Colonic mucosa (tissue), 4 donors: ENCODE measurements at regions not wholly inside any gene's neighbourhood (a gene's known extent, or its start where the extent isn't known, plus 50 kb on each side); places are given as distances from the start of the nearest gene placed in this dataset.

Source experiments
- DNase-seq: peaks from one replicate; pipeline ENCODE4 v3.0.0-alpha.2; 2020
- H3K27ac ChIP-seq: fragments of 200-600 bp; one replicate; pipeline ENCODE4 v1.8.0; 2021
- H3K27me3 ChIP-seq: fragments of 200-600 bp; one replicate; pipeline ENCODE4 v1.8.0; 2021
- H3K36me3 ChIP-seq: fragments of 200-600 bp; one replicate; pipeline ENCODE4 v1.8.0; 2021
- H3K4me1 ChIP-seq: fragments of 200-600 bp; one replicate; pipeline ENCODE4 v1.8.0; 2021; ENCODE audit warnings: mild to moderate bottlenecking
- H3K4me3 ChIP-seq: fragments of 200-600 bp; one replicate; pipeline ENCODE4 v1.8.0; 2021
- H3K9ac ChIP-seq, 2 donors: one replicate each; pipeline ENCODE4 v1.7.0; 2013; ENCODE audit warnings: control low read depth in 2 of 2, low read depth in 2 of 2, low read length in 2 of 2
- H3K9me3 ChIP-seq: fragments of 200-600 bp; one replicate; pipeline ENCODE4 v1.8.0; 2021
- intact Hi-C: fragments of 100-400 bp; cut with DNase I; formaldehyde crosslinking; loops from one replicate; pipeline ENCODE4 v1.14.1; 2022
- TF ChIP-seq, protein P1 (sequence below): fragments of 200-600 bp; IDR thresholded peaks from one replicate; pipeline ENCODE4 v1.8.0; 2022; ENCODE audit warnings: antibody characterized with exemption, mild to moderate bottlenecking
- donor health status: healthy.
- donor health status: DM: no; HTN: no; CAD: no.
- donor health status: DM: no; HTN: no; CAD: no.

DNA sequence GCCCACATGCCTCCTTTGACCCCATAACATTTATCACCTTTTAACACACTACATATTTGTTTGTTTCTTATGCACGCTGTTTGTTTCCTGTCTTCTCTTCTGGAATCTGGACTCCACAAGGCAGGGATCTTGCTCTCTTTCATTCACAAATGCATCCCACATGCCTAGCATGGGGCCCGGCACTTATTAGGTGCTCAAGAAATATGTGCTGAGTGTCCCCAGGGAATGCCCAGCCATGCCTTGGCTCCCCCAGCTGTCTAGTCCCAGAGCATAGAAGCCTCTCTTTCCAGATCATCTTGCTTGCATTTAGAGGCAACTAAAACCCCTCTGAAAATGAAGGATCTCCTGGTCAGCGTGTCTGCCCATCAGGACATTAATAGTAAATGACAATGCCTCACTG is 283.7 kb downstream of the CBLN1 start:
- H3K4me1 ChIP-seq, result no peaks in the 10 kb centered on the region
- H3K9ac ChIP-seq, result no peak overlapping the region
- DNase-seq, result no peak
- H3K27ac ChIP-seq, result no peak overlapping the region
- H3K36me3 ChIP-seq, result no peaks in the 10 kb centered on the region
- H3K27me3 ChIP-seq, result no peaks in the 10 kb centered on the region
- TF ChIP-seq, protein P1, sequence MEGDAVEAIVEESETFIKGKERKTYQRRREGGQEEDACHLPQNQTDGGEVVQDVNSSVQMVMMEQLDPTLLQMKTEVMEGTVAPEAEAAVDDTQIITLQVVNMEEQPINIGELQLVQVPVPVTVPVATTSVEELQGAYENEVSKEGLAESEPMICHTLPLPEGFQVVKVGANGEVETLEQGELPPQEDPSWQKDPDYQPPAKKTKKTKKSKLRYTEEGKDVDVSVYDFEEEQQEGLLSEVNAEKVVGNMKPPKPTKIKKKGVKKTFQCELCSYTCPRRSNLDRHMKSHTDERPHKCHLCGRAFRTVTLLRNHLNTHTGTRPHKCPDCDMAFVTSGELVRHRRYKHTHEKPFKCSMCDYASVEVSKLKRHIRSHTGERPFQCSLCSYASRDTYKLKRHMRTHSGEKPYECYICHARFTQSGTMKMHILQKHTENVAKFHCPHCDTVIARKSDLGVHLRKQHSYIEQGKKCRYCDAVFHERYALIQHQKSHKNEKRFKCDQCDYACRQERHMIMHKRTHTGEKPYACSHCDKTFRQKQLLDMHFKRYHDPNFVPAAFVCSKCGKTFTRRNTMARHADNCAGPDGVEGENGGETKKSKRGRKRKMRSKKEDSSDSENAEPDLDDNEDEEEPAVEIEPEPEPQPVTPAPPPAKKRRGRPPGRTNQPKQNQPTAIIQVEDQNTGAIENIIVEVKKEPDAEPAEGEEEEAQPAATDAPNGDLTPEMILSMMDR, result no peak
- intact Hi-C loops, result loop anchor here (5.0 kb wide), 1 partner anchor 354 kb away; no protein-coding TSS in a partner anchor
- no peaks in the 10 kb centered on the region for H3K9me3 ChIP-seq
- H3K4me3 ChIP-seq, result no peak overlapping the region

DNA sequence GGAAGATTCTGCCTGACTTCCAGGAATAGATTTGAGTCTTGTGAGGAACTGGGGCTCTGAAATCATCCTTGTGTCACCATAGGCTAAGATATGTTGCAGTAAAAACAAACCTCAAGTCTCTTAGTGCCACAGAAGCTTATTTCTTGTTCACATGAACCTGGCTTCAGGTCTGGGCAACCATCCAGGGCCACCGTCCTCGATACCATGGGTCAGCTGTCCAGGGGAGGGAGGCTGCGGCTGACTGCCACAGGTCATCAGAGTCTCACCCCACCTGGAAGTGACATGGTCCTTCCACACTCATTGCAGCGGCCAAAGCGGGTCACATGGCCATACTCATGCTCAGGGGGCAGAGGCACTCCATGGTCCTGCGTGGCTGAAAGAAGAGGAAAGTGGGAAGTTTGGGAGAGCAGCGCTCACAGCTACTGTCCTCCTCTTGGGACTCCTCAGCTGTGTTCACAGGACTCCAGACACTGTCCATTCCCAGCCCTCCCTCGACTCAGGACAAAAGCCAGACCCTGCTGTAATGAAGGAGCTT is 284.5 kb downstream of the CBLN1 start:
- TF ChIP-seq, protein P1, result no peak
- Histone ChIP-seq H3K9ac (no peak overlapping the region), H3K36me3 (no peaks in the 10 kb centered on the region), H3K27ac (no peak overlapping the region), H3K27me3 (no peaks in the 10 kb centered on the region), H3K4me1 (no peaks in the 10 kb centered on the region), H3K9me3 (no peaks in the 10 kb centered on the region), H3K4me3 (no peak overlapping the region)
- DNase-seq, result no peak
- intact Hi-C loops, result loop anchor here (5.0 kb wide), 1 partner anchor 355 kb away; no protein-coding TSS in a partner anchor

DNA sequence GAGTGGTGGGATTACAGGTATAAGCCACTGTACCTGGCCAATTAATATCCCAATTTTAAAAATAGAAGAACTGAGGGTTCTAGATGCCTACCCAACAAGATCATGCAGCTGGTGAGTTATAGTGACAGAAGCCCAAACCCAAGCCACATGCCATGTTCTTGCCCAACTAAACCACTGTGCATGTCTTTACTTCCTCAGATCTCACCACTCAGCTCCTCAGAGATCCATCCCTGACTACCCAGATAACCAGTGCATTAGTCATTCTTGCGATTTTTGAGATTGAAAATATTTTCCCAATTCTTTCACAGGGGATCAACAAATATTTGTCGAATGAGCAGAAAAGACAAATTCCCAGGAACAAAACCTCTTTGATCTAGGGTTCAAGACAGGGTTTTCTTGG is 303.1 kb downstream of the CBLN1 start:
- Histone ChIP-seq H3K36me3 (no peaks in the 10 kb centered on the region), H3K9ac (no peak overlapping the region), H3K9me3 (no peaks in the 10 kb centered on the region), H3K4me1 (no peaks in the 10 kb centered on the region), H3K27me3 (no peaks in the 10 kb centered on the region), H3K27ac (no peak overlapping the region), H3K4me3 (no peak overlapping the region)
- DNase-seq, result no peak
- TF ChIP-seq, protein P1, result no peak
- intact Hi-C loops, result no loop called here

DNA sequence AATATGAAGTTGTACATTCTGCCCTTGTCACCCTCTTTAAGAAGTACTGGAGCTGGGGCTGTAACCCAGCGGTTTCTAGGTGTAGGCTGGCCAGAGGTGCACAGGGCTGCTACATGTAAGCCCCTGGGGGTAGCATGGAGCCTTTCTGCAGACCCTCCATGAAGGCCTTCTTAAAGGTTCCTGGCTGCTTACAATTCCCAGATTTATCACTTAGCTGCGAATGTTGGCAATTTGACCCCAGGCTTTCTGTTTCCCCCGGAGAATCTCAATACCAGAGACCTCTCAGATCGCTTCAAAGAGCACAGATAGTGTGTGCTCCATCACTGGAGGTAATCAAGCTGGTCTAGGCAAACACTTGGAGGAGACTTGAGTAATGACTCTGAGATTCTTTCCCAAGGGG is 309.4 kb downstream of the CBLN1 start:
- intact Hi-C loops, result no loop called here
- no peak overlapping the region for H3K9ac ChIP-seq
- no peaks in the 10 kb centered on the region for H3K36me3 ChIP-seq
- DNase-seq, result no peak
- no peak overlapping the region for H3K4me3 ChIP-seq
- H3K9me3 ChIP-seq, result no peaks in the 10 kb centered on the region
- no peaks in the 10 kb centered on the region for H3K4me1 ChIP-seq
- TF ChIP-seq, protein P1, result no peak
- H3K27me3 ChIP-seq, result no peaks in the 10 kb centered on the region
- H3K27ac ChIP-seq, result no peak overlapping the region

DNA sequence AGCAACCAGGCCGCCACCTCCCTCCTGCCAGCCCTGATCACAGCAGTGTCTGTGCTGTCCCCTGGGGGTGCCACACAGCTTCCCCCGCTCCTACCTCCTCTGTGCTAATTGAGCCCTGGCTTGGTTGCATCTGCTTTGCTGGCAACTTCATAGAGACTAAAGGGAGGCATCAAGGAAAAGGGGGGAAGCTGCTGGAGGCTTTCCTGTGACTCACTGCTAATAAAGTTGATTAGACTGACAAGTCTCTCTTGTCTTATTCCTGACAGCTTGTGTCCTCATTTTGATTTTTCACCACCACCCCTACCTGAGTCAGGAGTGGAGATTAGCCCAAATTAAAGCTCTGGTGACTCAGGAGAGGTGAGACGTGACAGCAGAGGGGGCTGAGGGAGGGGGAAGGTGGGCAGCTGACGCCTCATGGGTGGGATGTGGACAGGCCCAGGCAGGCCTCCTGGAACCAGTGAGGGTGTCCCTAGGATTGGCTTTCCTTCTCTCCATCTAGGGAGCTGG is 310.0 kb downstream of the CBLN1 start:
- Histone ChIP-seq H3K9ac (no peak overlapping the region), H3K27ac (no peak overlapping the region), H3K4me3 (no peak overlapping the region), H3K27me3 (no peaks in the 10 kb centered on the region), H3K9me3 (no peaks in the 10 kb centered on the region), H3K36me3 (no peaks in the 10 kb centered on the region), H3K4me1 (no peaks in the 10 kb centered on the region)
- DNase-seq, result no peak
- TF ChIP-seq, protein P1, result no peak
- intact Hi-C loops, result no loop called here
